HUES6 (cell line): ENCODE measurements at regions not wholly inside any gene's neighbourhood (a gene's known extent, or its start where the extent isn't known, plus 50 kb on each side); places are given as distances from the start of the nearest gene placed in this dataset.

Experiments
- H3K27ac ChIP-seq: 2 replicates; pipeline ENCODE4 v1.7.0; 2013; ENCODE audit warnings: low read depth, mild to moderate bottlenecking, low read length, inconsistent platforms
- H3K27me3 ChIP-seq: 2 replicates; pipeline ENCODE4 v1.6.1; 2013; ENCODE audit warnings: low read length; ENCODE audit not compliant: control insufficient read depth, insufficient read depth
- H3K36me3 ChIP-seq: 2 replicates; pipeline ENCODE4 v1.6.1; 2013; ENCODE audit warnings: low read length; ENCODE audit not compliant: control insufficient read depth, insufficient read depth
- H3K4me1 ChIP-seq: 2 replicates; pipeline ENCODE4 v1.6.1; 2013; ENCODE audit warnings: low read length; ENCODE audit not compliant: control insufficient read depth, insufficient read depth
- H3K4me3 ChIP-seq: 2 replicates; pipeline ENCODE4 v1.5.1; 2013; ENCODE audit warnings: low read depth, low read length
- H3K9ac ChIP-seq: one replicate; pipeline ENCODE4 v1.6.1; 2013; ENCODE audit warnings: mild to moderate bottlenecking, low read length
- H3K9me3 ChIP-seq: 2 replicates; pipeline ENCODE4 v1.6.1; 2013; ENCODE audit warnings: low read depth, low read length; ENCODE audit not compliant: control insufficient read depth, insufficient read depth

- no peaks in the 10 kb centered on the region; the same call in 1 of the 2 replicates for H3K9me3 ChIP-seq
- no peaks in the 10 kb centered on the region; the same call in 1 of the 2 replicates for H3K27me3 ChIP-seq
- peaks cover 27% of the 10 kb centered on the region for H3K4me1 ChIP-seq
- H3K4me3 ChIP-seq, result no peak overlapping the region
- H3K27ac ChIP-seq, result no peak overlapping the region
- H3K9ac ChIP-seq, result no peak overlapping the region
- no peaks in the 10 kb centered on the region for H3K36me3 ChIP-seq
Observed at GRCh38 chrX:137646472-137646871, 80.5 kb downstream of the ZIC3 start.

- H3K9me3 ChIP-seq, result no peaks in the 10 kb centered on the region
- peaks cover 4% of the 10 kb centered on the region; the same call in 1 of the 2 replicates for H3K4me1 ChIP-seq
- no peak overlapping the region for H3K9ac ChIP-seq
- no peak overlapping the region for H3K4me3 ChIP-seq
- no peaks in the 10 kb centered on the region for H3K36me3 ChIP-seq
- H3K27me3 ChIP-seq, result no peaks in the 10 kb centered on the region; the same call in 1 of the 2 replicates
- H3K27ac ChIP-seq, result no peak overlapping the region
Observed at GRCh38 chrX:137651647-137652046, 85.7 kb downstream of the ZIC3 start.

- peaks cover 4% of the 10 kb centered on the region; the same call in 1 of the 2 replicates for H3K4me1 ChIP-seq
- no peak overlapping the region for H3K27ac ChIP-seq
- H3K27me3 ChIP-seq, result no peaks in the 10 kb centered on the region; the same call in 1 of the 2 replicates
- H3K4me3 ChIP-seq, result no peak overlapping the region
- H3K36me3 ChIP-seq, result no peaks in the 10 kb centered on the region
- no peak overlapping the region for H3K9ac ChIP-seq
- H3K9me3 ChIP-seq, result no peaks in the 10 kb centered on the region
Observed at GRCh38 chrX:137652086-137652485, 86.2 kb downstream of the ZIC3 start.

GRCh38 chrX:137654481-137654880 is 88.6 kb downstream of the ZIC3 start:
- peaks cover 4% of the 10 kb centered on the region; the same call in 1 of the 2 replicates for H3K4me1 ChIP-seq
- H3K36me3 ChIP-seq, result no peaks in the 10 kb centered on the region
- no peak overlapping the region for H3K27ac ChIP-seq
- no peak overlapping the region for H3K4me3 ChIP-seq
- H3K9me3 ChIP-seq, result peaks cover under 1% of the 10 kb centered on the region
- no peak overlapping the region for H3K9ac ChIP-seq
- no peaks in the 10 kb centered on the region; the same call in 1 of the 2 replicates for H3K27me3 ChIP-seq

GRCh38 chrX:137667776-137668175 is 101.8 kb downstream of the ZIC3 start:
- Histone ChIP-seq H3K9me3 (peaks cover 20% of the 10 kb centered on the region), H3K4me3 (no peak overlapping the region), H3K4me1 (no peaks in the 10 kb centered on the region), H3K27ac (no peak overlapping the region), H3K9ac (no peak overlapping the region), H3K27me3 (no peaks in the 10 kb centered on the region), H3K36me3 (no peaks in the 10 kb centered on the region)

- H3K9me3 ChIP-seq, result no peaks in the 10 kb centered on the region
- peak overlapping the region; percentile 15; the same call in 1 of the 2 replicates for H3K4me3 ChIP-seq
- H3K36me3 ChIP-seq, result no peaks in the 10 kb centered on the region
- peaks cover 29% of the 10 kb centered on the region for H3K4me1 ChIP-seq
- peak overlapping the region; percentile 59 for H3K27ac ChIP-seq
- no peaks in the 10 kb centered on the region for H3K27me3 ChIP-seq
- no peak overlapping the region for H3K9ac ChIP-seq
Observed at GRCh38 chrX:137684591-137684990, 118.7 kb downstream of the ZIC3 start.

GRCh38 chrX:137695417-137695816 is 129.5 kb downstream of the ZIC3 start:
- H3K27ac ChIP-seq, result no peak overlapping the region
- no peak overlapping the region for H3K4me3 ChIP-seq
- no peaks in the 10 kb centered on the region; the same call in 1 of the 2 replicates for H3K27me3 ChIP-seq
- H3K9me3 ChIP-seq, result no peaks in the 10 kb centered on the region
- H3K4me1 ChIP-seq, result peaks cover 15% of the 10 kb centered on the region
- H3K36me3 ChIP-seq, result no peaks in the 10 kb centered on the region
- H3K9ac ChIP-seq, result no peak overlapping the region

- no peak overlapping the region for H3K9ac ChIP-seq
- no peak overlapping the region for H3K4me3 ChIP-seq
- H3K36me3 ChIP-seq, result no peaks in the 10 kb centered on the region
- peaks cover 4% of the 10 kb centered on the region; the same call in 1 of the 2 replicates for H3K4me1 ChIP-seq
- H3K27me3 ChIP-seq, result no peaks in the 10 kb centered on the region; the same call in 1 of the 2 replicates
- H3K27ac ChIP-seq, result no peak overlapping the region
- no peaks in the 10 kb centered on the region for H3K9me3 ChIP-seq
Observed at GRCh38 chrX:137707348-137707747, 141.4 kb downstream of the ZIC3 start.

- Histone ChIP-seq H3K27ac (peak overlapping the region; percentile 35; the same call in 1 of the 2 replicates), H3K4me3 (no peak overlapping the region), H3K36me3 (no peaks in the 10 kb centered on the region), H3K4me1 (peaks cover 49% of the 10 kb centered on the region), H3K9ac (no peak overlapping the region), H3K27me3 (no peaks in the 10 kb centered on the region), H3K9me3 (no peaks in the 10 kb centered on the region)
Observed at GRCh38 chrX:137742846-137743245, 176.9 kb downstream of the ZIC3 start.

- no peaks in the 10 kb centered on the region for H3K36me3 ChIP-seq
- H3K4me1 ChIP-seq, result peaks cover 55% of the 10 kb centered on the region
- no peak overlapping the region for H3K4me3 ChIP-seq
- no peaks in the 10 kb centered on the region for H3K27me3 ChIP-seq
- no peaks in the 10 kb centered on the region for H3K9me3 ChIP-seq
- peak overlapping the region; percentile 35; the same call in 1 of the 2 replicates for H3K27ac ChIP-seq
- H3K9ac ChIP-seq, result peak overlapping the region; percentile 1
Observed at GRCh38 chrX:137743414-137743813, 177.5 kb downstream of the ZIC3 start.

GRCh38 chrX:137746289-137746688 is 180.4 kb downstream of the ZIC3 start:
- Histone ChIP-seq H3K36me3 (no peaks in the 10 kb centered on the region), H3K4me1 (peaks cover 80% of the 10 kb centered on the region), H3K4me3 (peak overlapping the region; percentile 34; the same call in 1 of the 2 replicates), H3K9me3 (no peaks in the 10 kb centered on the region), H3K27ac (peak overlapping the region; percentile 80; the same call in 1 of the 2 replicates), H3K9ac (peak overlapping the region; percentile 71), H3K27me3 (no peaks in the 10 kb centered on the region)
